ENCODE measurements at regions not wholly inside any gene's neighbourhood (a gene's known extent, or its start where the extent isn't known, plus 50 kb on each side); places are given as distances from the start of the nearest gene placed in this dataset.

- TF ChIP-seq CTCF (conservative IDR thresholded peaks at IDR 0.05; ENCODE audit: low read depth, low read length), result no peak
- H3K4me3 ChIP-seq (ENCODE audit: low read depth, low read length), result no peak overlapping the region
- DNase-seq (ENCODE audit: low read depth), result no peak
These were observed 64.5 kb upstream of the LRIG1 start for GRCh38 chr3:66565301-66565700.

- TF ChIP-seq CTCF (conservative IDR thresholded peaks at IDR 0.05; ENCODE audit: low read depth, low read length), result no peak
- no peak overlapping the region for H3K4me3 ChIP-seq (ENCODE audit: low read depth, low read length)
- DNase-seq (ENCODE audit: low read depth), result no peak
These were observed 66.3 kb upstream of the LRIG1 start for GRCh38 chr3:66567077-66567476.

GRCh38 chr3:66572090-66572675, 71.4 kb upstream of the LRIG1 start:
- no peak for DNase-seq (ENCODE audit: low read depth)
- no peak overlapping the region for H3K4me3 ChIP-seq (ENCODE audit: low read depth, low read length)
- TF ChIP-seq CTCF (conservative IDR thresholded peaks at IDR 0.05; ENCODE audit: low read depth, low read length), result no peak

- DNase-seq (ENCODE audit: low read depth), result no peak
- peak; percentile 54 for TF ChIP-seq CTCF (conservative IDR thresholded peaks at IDR 0.05; ENCODE audit: low read depth, low read length)
- no peak overlapping the region for H3K4me3 ChIP-seq (ENCODE audit: low read depth, low read length)
These were observed 72.3 kb upstream of the LRIG1 start for GRCh38 chr3:66572938-66573710.

GRCh38 chr3:66574091-66574490, 73.3 kb upstream of the LRIG1 start:
- no peak for DNase-seq (ENCODE audit: low read depth)
- TF ChIP-seq CTCF (conservative IDR thresholded peaks at IDR 0.05; ENCODE audit: low read depth, low read length), result no peak
- H3K4me3 ChIP-seq (ENCODE audit: low read depth, low read length), result no peak overlapping the region

- no peak overlapping the region for H3K4me3 ChIP-seq (ENCODE audit: low read depth, low read length)
- no peak for TF ChIP-seq CTCF (conservative IDR thresholded peaks at IDR 0.05; ENCODE audit: low read depth, low read length)
- DNase-seq (ENCODE audit: low read depth), result no peak
These were observed 76.8 kb upstream of the LRIG1 start for GRCh38 chr3:66577426-66578203.

All from epithelial cell of proximal tubule (primary cell).